IPS DF 6.9 (cell line): ENCODE measurements at regions not wholly inside any gene's neighbourhood (a gene's known extent, or its start where the extent isn't known, plus 50 kb on each side); places are given as distances from the start of the nearest gene placed in this dataset.

Source experiments
- DNase-seq: peaks from one replicate; pipeline ENCODE4 v3.0.0-alpha.2; 2013; ENCODE audit warnings: low read depth, low spot score
- H3K27ac ChIP-seq: one replicate; pipeline ENCODE4 v1.5.1; 2013; ENCODE audit warnings: low read length, control low read depth
- H3K27me3 ChIP-seq: 2 replicates; pipeline ENCODE4 v1.6.1; 2013; ENCODE audit warnings: mild to moderate bottlenecking, low read length; ENCODE audit not compliant: control insufficient read depth, insufficient read depth
- H3K36me3 ChIP-seq: 2 replicates; pipeline ENCODE4 v1.6.1; 2013; ENCODE audit warnings: low read length; ENCODE audit not compliant: control insufficient read depth, insufficient read depth
- H3K4me1 ChIP-seq: 2 replicates; pipeline ENCODE4 v1.6.1; 2013; ENCODE audit warnings: low read length; ENCODE audit not compliant: control insufficient read depth, insufficient read depth
- H3K4me3 ChIP-seq: 2 replicates; pipeline ENCODE4 v1.5.1; 2013; ENCODE audit warnings: mild to moderate bottlenecking, low read length
- H3K9me3 ChIP-seq: 2 replicates; pipeline ENCODE4 v1.6.1; 2013; ENCODE audit warnings: low read length, inconsistent platforms; ENCODE audit not compliant: control insufficient read depth, insufficient read depth
- WGBS: extraction: QIAGEN DNeasy Blood & Tissue Kit; methylation state at CpG from one replicate; pipeline ENCODE4 v1.1.7; 2013; ENCODE audit warnings: mixed read lengths, missing lambda C conversion rate; ENCODE audit not compliant: insufficient read length, insufficient coverage; 5-methylcytosine and 5-hydroxymethylcytosine counted together

DNA sequence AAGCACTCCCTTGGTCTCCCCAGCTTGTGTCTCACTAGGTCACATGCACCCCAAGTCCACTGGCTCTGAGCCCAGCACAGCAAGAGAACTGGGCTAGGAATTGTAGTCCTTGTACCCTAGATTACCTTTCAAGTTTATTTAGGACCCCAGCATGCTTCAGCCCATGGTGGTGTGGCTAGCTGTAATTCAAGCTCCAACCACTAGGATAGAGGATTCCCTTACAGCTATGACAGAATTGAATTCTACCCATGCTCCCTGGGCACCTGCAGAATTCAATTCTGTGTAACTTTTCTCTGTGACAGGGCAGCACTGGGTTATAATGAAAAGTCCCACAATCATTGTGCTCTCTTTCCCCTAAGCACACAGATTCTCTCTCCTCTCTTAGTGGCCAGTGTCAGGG, 253.8 kb upstream of the DMD start:
- no peak overlapping the region for H3K4me3 ChIP-seq
- no peaks in the 10 kb centered on the region for H3K36me3 ChIP-seq
- H3K27me3 ChIP-seq: no peaks in the 10 kb centered on the region
- no peaks in the 10 kb centered on the region for H3K4me1 ChIP-seq
- no peaks in the 10 kb centered on the region for H3K9me3 ChIP-seq
- peak; percentile 18 for DNase-seq
- H3K27ac ChIP-seq: no peak overlapping the region

DNA sequence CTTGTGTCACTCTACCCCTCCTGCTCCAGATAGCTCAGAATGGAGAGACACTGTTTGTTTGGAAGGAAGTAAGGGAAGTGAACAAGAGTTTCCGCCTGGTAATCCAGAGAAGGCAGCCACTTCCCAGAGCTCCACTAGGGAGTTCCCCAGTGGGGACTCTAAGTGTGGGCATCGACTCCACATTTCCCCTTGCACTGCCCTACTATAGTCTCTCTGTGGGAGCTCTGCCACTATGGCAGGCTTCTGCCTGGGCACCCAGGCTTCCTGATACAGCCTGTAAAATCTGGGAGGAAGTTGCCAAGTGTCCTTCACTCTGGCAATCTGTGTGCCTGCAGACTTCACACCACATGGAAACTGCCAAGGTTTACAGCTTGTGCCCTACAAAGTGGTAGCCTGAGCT, 245.8 kb upstream of the DMD start:
- Histone ChIP-seq H3K4me1 (no peaks in the 10 kb centered on the region), H3K9me3 (no peaks in the 10 kb centered on the region), H3K27ac (no peak overlapping the region), H3K4me3 (no peak overlapping the region), H3K27me3 (no peaks in the 10 kb centered on the region), H3K36me3 (no peaks in the 10 kb centered on the region)
- no CpG with 5 or more reads among the region's 2 CpGs for WGBS
- DNase-seq: no peak

DNA sequence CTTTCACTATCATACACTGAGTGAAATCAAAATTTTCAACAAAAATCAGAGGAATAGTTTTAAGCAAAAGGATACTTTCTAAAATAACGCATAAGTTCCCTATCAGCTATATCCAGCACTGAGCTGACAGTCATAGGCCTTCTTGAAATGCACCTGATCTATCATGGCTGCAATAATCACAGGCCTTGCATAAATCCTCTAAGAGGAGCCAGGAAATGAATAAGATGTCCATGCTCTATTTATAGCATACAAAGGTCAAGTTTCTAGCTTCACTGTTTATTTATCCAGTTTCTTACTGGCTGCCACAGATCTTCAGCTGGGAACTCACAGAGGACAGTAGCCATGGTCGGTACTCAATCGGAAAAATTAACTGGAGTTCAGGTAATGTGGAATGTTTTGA, 235.9 kb upstream of the DMD start:
- no peak overlapping the region for H3K27ac ChIP-seq
- no peaks in the 10 kb centered on the region for H3K9me3 ChIP-seq
- no CpG with 5 or more reads among the region's 3 CpGs for WGBS
- H3K4me3 ChIP-seq: no peak overlapping the region
- H3K36me3 ChIP-seq: no peaks in the 10 kb centered on the region
- no peaks in the 10 kb centered on the region for H3K27me3 ChIP-seq
- no peaks in the 10 kb centered on the region for H3K4me1 ChIP-seq
- DNase-seq: no peak

DNA sequence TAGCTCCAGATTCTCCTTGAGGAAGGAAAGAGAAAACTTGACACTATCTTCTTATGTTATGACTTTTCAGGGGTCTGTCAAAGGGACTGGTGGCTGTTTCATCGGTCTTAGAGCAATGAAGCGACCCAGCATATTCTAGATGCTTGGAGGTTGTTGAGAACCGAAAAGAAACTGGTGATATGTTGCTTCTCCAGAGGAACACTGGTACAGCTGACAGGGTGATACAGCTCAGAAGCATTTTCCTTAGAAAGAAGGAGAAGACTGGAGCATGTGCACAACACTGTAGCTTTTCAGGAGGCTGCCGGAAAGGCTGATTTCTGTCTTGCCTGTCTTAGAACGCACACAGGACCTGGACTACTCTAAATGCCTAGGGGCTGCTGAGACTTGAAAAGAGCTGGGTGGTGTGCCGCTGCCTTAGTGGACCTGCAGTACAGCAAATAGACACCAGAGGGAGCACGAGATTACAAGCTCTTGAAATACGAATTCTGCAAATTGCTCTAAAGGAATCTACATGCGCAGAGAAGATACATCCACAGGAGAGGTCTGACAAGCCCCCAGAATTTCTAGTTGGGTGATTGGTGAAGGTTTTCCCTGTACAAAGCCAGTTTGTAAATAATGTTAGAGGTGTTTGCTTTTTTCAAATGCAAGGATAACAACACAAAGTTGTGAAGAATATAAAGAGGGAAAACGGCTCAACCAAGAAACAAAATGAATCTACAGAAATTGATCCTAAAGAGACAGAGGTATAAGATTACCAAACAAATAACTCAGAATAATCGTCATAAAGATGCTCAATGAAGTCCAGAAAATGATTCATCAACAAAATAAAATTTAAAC, 223.1 kb upstream of the DMD start:
- peak; percentile 52 for DNase-seq
- no peaks in the 10 kb centered on the region for H3K4me1 ChIP-seq
- H3K27ac ChIP-seq: no peak overlapping the region
- no peak overlapping the region for H3K4me3 ChIP-seq
- H3K27me3 ChIP-seq: no peaks in the 10 kb centered on the region
- no peaks in the 10 kb centered on the region for H3K36me3 ChIP-seq
- no peaks in the 10 kb centered on the region for H3K9me3 ChIP-seq
- no CpG with 5 or more reads among the region's 11 CpGs for WGBS

DNA sequence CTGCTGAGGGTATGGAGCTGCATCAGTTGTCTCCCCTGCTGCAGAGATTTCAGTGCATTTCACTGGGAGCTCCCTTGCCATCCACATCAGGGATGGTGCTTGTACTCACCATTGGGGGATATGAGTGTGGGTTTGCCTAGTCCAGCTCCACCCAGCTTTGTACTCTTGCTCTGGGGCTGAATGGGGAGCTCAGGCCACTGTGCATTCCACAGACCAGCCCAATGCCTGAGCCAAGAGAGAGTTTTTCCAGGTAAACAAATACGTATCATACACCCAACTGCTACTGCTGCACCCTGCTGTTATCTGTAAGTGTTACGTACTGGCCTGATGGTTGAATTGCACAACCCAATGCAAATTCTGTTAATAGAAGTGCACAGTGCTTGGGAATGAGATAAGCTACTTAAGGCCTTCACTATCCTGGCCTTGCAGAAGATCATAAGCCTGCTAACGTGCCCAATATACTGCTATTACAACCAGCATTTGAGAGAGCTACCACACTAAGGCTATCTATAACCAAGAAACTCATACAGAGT, 205.0 kb upstream of the DMD start:
- DNase-seq: no peak
- Histone ChIP-seq H3K4me3 (no peak overlapping the region), H3K9me3 (no peaks in the 10 kb centered on the region), H3K27ac (no peak overlapping the region), H3K27me3 (no peaks in the 10 kb centered on the region), H3K4me1 (no peaks in the 10 kb centered on the region), H3K36me3 (no peaks in the 10 kb centered on the region)
- no CpG with 5 or more reads among the region's 3 CpGs for whole genome bisulfite sequencing

DNA sequence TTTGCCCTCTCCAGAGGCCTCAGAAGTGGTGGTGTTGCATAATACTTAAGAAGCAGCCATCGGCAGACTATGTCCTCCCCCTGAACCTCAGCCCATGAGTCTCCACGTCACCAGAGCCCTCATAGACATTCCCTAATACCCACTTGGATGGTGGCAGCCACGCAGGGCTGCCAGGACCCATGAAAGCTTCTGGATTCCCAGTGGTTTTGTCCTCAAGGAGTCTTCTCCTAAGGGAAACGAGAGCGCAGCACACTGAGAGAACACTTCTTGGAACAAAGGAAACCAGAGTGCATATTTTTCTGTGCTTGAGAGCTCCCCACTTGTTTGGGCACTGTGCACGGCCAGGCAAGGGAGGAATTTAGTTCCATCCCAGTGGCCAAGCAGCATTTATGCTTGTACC, 204.1 kb upstream of the DMD start:
- no peak overlapping the region for H3K4me3 ChIP-seq
- H3K4me1 ChIP-seq: no peaks in the 10 kb centered on the region
- WGBS: no CpG with 5 or more reads among the region's 6 CpGs
- no peak overlapping the region for H3K27ac ChIP-seq
- no peaks in the 10 kb centered on the region for H3K27me3 ChIP-seq
- no peaks in the 10 kb centered on the region for H3K36me3 ChIP-seq
- DNase-seq: no peak
- no peaks in the 10 kb centered on the region for H3K9me3 ChIP-seq

DNA sequence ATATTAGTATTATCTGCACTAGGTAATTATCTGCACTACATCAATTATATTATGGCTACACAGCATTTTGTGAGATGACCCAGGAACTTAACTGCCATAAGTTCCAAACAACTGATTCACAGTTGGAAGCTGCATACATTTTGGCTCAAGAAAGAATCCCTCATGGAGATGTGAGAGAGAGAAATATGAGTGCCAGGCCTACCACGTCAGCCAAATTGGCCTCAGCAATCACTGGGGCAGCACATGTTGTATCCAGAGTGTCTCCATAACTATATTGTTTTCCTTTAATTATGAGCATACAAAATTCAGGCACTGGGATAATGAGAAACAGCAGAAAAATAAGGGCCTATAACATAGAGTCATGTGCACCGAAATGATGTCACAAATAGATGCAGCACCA, 174.2 kb upstream of the DMD start:
- no CpG with 5 or more reads among the region's 2 CpGs for WGBS
- no peaks in the 10 kb centered on the region for H3K9me3 ChIP-seq
- H3K27ac ChIP-seq: no peak overlapping the region

DNA sequence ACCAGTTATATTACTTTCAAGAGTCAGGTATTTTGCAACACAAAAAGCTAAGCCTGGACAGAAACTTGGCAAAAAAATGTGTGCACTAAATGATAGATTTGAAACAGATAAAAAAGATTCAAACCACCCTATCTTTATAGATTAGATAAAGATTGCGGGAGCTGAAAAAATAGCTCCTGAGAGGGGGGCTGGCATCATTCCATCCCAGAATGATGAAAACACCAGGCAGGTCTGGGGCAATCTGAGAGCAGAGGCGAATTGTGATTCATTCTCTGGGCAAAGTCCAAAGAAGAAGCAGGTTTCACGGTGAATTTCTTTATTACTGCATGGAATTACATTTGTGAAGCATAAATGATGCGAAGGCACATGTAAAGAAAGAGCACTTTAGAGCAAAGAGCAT, 168.5 kb upstream of the DMD start:
- no peak for DNase-seq
- Histone ChIP-seq H3K27me3 (no peaks in the 10 kb centered on the region), H3K9me3 (no peaks in the 10 kb centered on the region), H3K27ac (no peak overlapping the region), H3K36me3 (no peaks in the 10 kb centered on the region), H3K4me3 (no peak overlapping the region), H3K4me1 (no peaks in the 10 kb centered on the region)
- no CpG with 5 or more reads among the region's 4 CpGs for WGBS

More for the DNA sequence above, 174.2 kb upstream of the DMD start:
- Histone ChIP-seq H3K27me3 (no peaks in the 10 kb centered on the region), H3K36me3 (no peaks in the 10 kb centered on the region), H3K4me1 (no peaks in the 10 kb centered on the region), H3K4me3 (no peak overlapping the region)
- DNase-seq: no peak

DNA sequence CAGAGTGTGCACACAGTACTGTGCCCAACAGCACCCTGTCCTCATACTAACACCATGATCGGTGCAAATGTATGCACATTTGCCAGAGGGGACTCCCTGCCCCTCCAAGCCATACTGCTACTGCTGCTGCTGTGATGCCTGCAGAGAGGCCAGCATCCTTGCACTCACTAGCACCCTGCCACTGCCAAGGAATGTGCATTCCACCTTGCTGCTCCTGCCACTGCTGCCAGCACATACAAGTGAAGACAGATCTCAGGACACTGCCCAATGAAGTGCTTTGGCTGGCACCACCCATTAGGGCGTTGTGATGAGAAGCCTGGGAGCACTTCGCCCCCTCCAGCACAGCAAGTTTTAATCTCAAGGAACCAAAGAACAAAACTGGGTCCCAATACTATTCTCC, 146.3 kb upstream of the DMD start:
- Histone ChIP-seq H3K36me3 (no peaks in the 10 kb centered on the region), H3K27ac (no peak overlapping the region), H3K4me3 (no peak overlapping the region), H3K27me3 (no peaks in the 10 kb centered on the region), H3K4me1 (no peaks in the 10 kb centered on the region), H3K9me3 (no peaks in the 10 kb centered on the region)
- WGBS: no CpG with 5 or more reads among the region's 3 CpGs
- DNase-seq: no peak

DNA sequence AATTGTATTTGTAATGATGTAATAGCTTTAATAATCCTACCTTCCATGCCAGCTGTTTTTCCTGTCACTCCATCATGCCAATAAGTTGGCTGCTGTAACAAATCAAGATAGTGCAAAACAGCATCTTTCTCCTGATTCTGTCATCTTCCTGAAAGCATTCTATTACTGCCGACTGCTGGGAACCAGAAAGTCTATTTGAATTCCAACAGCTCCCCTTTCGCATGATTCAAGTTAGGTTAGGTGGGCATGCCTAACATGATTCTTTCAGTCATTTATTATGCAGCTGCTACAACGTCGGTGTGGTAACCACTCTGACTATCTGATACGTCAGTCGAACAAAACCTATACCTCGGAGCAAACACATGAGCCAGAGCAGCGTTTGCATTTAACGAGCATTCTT, 127.9 kb upstream of the DMD start:
- H3K27ac ChIP-seq: no peak overlapping the region
- no CpG with 5 or more reads among the region's 9 CpGs for WGBS
- DNase-seq: no peak

DNA sequence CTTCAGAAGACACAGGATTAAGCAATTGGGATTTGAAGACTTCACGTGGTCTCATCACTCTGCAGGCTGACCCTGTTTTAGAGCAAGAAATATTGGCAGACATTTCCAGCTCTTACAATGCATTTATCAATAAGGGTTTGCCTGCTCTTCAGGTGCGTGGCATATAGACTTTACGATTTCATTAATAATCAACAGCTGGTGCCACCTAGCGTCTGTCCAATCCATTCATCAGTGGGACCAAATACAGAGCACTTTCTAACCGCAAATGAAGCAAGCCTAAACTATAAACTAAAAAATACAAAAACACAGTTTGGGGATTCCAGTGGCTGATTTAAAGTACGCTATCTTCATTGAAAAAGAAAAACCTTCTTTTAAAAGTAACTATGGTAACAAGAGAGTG, 125.4 kb upstream of the DMD start:
- Histone ChIP-seq H3K9me3 (no peaks in the 10 kb centered on the region), H3K4me3 (no peak overlapping the region), H3K27ac (no peak overlapping the region), H3K4me1 (no peaks in the 10 kb centered on the region), H3K36me3 (no peaks in the 10 kb centered on the region), H3K27me3 (no peaks in the 10 kb centered on the region)
- WGBS: no CpG with 5 or more reads among the region's 6 CpGs
- no peak for DNase-seq

More for the DNA sequence above, 127.9 kb upstream of the DMD start:
- H3K4me1 ChIP-seq: no peaks in the 10 kb centered on the region
- H3K36me3 ChIP-seq: no peaks in the 10 kb centered on the region
- no peaks in the 10 kb centered on the region for H3K9me3 ChIP-seq
- no peaks in the 10 kb centered on the region for H3K27me3 ChIP-seq
- no peak overlapping the region for H3K4me3 ChIP-seq
